NCI-H69 (cell line): ENCODE measurements at regions not wholly inside any gene's neighbourhood (a gene's known extent, or its start where the extent isn't known, plus 50 kb on each side); places are given as distances from the start of the nearest gene placed in this dataset.
A peak's percentile ranks its signal among the peaks of the same experiment; 100 is the strongest.

Experiments
- DNase-seq: peaks from one replicate; lab custom pipeline; 2025; lab: John Stamatoyannopoulos, UW

DNA sequence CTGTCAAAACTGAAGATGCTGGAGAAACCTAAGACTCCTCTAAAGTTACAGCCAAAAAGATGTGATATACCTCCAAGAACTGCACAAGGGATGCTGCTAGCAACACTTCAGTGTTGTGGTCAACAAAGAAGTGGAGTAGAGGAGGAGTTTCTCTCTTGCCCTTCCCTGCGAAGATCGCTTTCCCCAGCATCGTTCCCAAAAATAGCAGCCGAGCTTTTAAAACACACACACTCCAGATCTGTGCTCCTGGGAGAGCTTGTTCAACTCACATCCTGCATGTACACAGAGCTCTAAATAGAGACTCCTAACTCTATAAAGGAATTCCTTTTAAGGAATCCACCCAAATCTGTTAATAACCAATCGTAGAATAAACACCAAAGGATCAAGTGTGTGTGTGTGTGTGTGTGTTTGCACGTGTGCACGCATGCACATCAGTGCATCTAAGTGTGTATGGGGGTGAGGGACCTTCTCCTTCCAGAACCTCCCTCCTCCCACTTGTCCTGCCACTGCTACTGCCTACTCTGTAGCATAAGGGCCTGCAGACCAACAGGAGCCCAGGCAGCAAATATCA, 58.5 kb downstream of the PSMG1 start:
- no peak for DNase-seq

DNA sequence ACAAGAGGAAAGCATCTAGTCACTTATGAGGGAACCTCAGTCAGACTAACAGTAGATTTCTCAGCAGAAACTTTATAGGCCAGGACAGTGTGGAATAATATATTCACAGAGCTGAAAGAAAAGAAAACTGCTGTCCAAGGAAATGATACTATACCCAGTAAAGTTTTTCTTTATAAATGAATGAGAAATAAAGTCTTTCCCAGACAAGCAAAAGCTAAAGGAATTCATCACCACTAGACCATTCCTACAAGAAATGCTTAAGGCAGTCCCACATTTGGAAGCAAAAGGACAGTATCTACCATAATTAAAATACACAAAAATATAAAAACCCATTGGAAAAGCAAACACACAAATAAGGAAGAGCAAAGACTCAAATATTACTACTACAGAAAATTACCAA, 59.9 kb downstream of the PSMG1 start:
- DNase-seq, result no peak

DNA sequence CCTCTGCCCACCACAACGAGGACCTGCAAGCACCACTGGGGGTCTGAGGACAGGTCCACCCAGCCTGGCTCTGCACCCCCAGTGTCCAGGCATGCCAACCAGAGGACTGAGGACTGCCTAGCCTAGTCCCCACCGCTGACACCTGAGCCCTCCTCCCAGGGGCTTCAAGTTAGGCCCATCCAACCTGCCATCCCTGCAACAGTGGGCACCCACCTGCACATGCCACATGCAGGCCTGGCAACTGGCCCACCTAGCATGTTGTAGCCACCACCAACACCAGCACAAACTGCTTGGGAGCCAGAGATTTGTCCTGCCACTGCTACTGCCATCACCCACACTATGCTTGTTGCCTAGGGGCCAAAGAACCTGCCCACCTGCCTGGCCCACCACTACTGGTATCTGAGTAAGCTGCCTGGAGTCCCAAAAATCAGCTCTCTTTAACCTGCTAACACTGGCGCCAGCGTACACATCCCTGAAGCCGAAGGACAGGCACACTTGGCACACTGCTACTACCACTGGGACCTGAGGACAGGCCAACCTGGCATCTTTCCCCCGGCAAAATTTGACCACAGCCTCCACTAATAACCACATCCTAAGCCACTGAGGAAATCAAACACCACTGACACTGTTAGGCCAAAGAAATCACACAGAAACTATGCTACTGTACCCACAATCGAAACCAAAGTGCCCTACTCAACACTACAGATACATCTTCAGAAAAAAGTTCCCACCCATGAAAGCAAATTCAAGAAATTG, 61.5 kb downstream of the PSMG1 start:
- no peak for DNase-seq

DNA sequence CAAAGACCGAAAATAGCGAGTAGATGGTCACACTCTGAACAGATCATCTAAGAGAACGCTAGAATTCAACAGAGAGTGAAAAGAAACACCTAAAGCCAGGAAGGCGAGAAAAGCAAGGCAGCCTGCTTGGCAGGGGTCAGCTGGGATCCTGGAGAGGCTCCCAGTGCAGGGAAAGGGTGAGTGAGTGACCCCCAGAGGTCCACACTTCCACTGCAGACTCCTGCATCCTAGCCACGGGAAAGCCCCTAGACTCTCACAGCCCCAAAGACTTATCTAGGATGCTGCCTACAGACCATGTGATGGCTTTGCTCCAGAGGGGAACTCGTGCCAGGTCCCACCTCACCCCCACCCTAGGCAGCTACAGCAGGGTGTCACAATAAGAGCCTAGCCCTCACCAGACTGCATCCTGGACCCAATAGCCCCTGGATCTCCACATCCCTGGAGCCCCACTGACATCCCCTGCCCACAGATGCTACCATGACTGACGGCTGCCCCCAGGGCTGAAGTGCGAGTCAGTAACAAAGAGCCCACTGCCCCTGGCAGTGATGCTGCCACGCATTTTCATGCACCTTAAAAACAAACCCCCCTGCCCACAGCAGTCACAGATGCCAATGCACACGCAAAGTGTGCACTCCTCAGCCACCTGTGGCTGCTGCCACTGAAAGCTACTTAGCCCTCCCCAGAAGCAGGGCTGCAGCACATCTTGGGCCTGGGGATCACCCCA, 62.2 kb downstream of the PSMG1 start:
- DNase-seq, result no peak

DNA sequence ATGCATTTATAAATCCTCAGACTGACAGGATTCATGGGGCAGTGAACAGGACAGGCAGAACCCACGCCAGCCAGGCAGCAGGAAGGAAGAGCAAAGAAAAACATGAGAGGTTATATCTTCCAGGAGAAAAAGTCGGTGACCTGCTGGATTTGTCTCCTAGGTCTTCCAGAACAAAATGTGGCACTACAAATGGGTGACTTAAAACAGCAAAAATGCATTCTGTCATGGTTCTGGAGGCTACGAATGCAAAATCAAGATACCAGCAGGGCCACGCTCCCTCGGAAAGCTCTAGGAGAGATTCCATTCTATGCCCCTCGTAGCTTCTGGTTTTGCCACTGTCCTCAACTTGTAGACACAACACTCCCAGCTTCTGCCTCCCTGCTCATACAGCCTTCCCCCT, 63.4 kb downstream of the PSMG1 start:
- DNase-seq, result no peak

DNA sequence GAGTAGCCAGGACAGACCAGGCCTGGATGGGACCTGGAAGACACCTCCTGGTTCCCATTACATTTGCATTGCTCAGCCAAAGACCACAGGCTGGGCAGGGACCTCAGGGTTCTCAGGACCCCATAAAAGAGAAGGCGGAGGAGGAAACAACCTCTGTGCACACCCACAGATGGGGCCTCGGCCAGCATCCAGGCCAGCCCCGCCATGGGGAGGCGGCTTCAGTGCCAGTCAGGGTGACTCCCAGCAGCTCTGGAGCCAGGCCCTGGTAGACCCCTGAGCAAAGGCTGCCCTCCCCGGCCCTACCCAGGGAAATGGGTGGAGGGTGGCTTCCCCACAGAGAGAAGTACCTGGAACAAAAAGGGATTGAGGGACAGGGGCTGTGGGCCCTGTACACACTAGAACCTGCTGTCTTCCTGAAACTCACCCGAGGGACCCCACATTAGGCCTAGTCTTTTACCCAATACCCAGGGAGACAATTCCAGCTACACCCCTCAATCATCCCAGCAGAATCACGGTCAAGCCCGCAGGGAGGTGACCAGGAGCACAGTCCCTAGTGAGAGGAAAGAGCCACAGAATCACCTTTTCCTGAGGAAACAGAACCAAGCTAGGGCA, 64.5 kb downstream of the PSMG1 start:
- DNase-seq, result no peak

DNA sequence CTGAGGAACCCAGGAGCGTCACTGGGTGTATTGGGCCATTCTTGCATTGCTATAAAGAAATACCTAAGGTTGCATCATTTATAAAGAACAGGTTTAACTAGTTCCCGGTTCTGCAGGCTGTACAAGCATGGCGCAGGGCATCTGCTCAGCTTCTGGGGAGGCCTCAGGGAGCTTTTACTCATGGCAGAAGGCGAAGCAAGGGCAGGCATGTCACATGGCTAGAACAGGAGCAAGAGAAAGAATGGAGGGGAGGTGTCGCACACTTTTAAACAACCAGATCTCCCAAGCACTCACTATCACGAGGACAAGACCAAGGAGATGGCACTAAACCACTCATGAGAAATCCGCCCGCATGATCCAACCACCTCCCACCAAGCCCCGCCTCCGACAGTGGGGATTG, 65.2 kb downstream of the PSMG1 start:
- DNase-seq, result no peak

DNA sequence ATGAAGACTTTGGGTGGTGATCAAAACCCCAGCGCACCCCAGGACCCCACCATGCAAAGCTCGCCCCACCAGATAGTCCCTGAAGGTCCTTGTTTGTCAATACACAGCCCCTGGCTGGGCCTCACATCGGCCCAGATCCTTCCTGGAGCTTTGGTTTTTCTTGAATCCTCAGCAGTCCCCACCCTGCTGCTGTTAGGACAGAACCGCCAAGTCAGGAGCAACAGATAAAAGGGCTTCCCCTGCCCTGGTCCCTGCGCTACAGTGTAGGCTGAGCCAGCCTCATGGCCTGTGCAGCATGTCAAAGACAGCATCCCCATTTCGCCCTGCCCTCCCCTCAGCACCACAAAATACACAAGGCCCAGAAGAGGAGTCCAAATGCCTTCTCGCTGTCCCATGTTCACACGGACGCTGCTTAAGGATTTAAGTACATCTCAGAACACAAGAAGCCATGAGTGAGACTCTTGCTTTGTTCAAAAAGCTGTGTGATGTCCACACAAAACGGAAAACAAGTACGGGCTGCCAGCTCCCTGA, 65.7 kb downstream of the PSMG1 start:
- no peak for DNase-seq

DNA sequence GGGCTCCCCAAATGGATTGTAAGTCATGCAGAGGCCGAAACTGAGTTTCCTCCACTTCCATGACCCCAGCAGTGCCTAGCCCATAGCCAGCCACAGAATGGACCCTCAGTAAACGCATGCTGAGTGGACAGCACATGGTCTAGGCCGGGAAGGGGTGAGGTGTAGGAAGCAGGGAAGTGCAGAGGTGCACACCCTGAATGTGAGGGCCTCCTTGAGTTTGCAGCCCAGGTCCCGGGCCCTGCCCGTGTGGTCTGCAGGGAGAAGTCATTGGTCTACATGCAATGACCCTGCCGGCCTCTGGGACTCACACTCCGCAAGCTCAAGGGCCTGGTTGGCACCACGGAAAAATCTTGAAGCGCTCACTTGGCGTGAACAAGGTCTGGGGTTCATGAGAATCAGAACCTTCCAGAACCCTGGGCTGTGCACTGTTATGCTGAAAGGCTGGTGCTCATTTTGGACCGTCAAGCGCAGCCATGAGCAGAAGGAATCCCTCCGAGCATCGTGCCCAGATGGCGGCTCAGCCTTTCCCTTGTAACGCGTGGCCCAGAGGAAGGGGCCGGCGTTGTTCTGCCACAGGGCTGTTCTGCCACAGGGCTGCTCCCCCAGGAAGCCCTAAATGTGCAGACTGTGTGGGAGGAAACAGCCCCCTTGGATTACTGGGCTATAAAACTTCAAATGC, 66.4 kb downstream of the PSMG1 start:
- DNase-seq, result no peak

DNA sequence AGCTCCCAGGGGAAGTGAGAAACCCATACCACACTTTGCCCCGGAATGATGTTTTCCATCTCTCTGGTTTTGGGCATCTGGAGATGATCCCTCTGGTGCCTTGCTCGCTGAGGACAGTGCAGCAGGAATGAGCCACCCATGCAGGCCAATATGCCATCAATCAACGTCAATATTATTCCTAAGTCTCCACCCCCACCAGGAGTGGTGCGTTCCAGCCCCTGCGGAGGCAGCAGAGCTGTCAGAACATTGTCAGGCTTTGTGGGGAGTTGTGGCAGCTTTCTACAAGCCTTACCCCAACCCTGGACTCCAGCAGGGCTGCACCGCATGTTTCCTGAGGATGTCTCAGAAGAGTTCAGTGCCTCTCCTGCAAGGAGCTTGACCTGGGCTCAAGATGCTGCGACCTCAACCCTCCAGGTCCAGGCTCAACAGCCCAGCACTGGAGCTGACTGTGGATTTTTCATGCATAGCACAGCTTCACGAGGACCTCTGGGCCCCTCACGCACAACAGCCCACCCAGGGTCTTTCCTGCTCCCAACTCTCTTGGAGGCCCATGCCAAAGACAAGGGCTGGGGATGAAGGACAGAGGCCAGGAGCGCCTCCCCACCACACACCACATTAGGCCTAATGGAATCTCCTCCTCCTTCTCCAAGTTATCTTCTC, 67.5 kb downstream of the PSMG1 start:
- DNase-seq, result peak; percentile 18

DNA sequence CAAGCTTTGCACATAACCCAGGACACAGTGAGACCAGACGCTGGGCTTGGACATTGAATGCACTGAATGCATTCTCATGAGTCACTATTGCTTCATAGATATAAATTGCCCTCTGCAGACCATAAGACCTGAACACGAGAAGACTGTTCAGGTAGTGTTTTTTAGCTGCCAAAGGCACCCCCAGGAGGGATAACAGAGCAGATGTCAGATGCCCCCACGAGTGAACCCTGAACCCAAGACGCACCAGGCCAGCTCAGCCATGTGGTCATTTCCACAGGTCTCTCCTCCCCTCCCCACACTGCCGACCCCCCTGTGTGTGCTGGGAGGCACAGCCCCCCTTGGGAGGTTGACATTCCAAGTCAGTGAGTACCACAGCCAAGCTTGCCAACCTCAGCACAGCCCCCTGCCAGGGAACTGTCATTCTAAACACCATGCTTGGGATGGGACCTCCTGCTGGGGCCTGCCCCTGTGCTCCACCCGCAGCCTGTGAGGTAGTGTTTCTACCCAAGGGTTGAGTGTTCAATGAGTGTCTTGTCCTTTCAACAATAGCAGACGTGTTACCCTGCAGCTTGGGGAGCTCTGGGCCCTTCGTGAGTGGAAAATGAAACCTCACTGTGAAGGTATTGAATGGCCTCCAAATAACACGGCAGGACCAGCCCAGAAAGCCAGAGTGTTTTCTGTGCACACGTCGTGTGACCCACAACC, 68.2 kb downstream of the PSMG1 start:
- DNase-seq, result no peak

DNA sequence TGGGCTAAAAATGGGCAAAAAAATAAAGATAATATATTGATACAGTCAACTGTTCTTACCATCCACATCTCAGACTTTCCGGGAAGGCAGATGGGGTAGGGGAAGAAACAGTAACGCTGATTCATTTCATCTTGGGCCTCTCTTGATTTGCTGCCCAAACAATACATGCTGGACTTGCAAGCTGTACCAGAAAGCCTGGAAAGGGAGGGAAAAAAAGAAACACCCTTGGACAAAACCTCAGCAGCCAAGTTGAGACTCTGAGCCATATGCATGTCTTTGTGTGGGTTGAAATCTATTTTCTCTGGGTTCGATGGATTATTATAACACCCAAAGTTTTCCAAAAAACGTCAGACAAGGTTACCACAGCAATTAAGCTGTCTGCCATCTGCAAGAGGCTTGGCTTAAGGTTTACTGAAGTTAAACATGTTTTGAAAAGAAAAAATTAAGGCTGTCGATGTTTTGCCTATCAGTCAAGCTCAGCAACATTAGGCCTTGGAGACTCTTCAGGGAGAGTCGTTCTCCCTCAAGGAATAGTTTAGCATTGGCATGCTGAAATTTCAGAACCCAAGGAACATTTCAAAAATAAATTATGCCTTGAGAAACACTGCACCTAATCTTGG, 71.2 kb downstream of the PSMG1 start:
- no peak for DNase-seq

DNA sequence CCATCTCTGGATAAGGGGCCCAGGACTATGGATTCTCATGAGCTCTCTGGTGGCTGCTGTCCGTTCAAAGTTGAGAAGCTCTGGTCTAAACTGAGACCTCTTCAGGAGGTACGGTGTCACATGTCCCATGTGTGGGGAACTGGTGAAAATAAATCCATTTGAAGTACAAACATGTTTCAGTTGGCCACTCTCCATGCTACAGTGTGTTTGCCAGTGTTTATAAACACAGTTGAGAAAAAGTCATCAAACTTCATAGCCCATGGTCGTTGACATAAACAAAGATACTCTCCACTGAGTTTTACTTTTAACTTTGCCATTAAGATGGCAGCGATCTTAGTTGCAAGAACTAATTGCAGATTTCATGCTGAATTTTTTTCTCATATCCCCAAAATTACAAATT, 72.8 kb downstream of the PSMG1 start:
- DNase-seq, result no peak

DNA sequence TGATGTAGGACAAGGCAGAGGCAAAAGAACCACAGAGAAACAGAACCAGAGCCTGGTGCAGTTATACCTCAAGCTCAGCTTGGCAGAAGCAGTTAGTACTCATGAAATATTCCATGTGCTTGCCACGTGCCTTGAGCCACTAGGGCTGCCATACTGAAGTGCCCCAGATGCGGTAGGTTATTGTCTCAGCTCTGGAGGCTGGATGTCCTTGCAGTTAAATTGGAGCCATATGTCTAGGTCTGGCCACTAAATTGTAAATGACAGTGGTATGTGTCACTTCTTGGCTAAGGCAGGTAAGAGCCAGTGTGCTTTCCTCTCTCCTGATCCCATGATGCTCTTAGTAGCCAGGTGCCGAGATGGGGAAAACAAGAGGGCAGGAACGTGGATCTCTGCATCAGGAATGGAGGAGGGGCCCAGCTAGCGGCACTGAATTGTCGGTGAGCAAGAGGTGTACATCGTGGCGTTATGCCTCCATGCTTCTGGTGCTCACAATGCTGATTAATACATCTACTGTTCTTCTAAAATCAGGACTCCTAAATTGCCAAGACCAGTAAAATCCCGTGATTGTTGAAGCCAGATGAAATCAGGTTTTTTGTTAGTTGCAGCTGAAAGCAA, 73.5 kb downstream of the PSMG1 start:
- DNase-seq, result no peak

DNA sequence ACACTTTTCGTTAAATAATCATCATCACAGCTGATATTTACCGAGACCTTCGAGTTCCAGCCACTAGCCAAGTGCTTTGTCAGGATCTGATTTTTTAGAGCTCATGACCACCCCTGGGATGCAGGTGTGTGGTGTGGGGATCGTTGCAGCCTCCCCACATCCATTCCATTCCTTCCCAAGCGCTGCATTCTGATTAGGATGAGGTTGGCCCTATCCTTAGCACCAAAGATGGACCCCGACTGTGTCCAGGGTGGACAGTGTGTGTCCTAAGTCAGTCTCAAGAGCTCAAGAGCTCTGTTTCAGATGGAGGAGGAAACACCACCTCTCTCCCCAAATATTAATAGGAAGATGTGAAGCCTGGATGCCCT, 74.1 kb downstream of the PSMG1 start:
- DNase-seq, result no peak

DNA sequence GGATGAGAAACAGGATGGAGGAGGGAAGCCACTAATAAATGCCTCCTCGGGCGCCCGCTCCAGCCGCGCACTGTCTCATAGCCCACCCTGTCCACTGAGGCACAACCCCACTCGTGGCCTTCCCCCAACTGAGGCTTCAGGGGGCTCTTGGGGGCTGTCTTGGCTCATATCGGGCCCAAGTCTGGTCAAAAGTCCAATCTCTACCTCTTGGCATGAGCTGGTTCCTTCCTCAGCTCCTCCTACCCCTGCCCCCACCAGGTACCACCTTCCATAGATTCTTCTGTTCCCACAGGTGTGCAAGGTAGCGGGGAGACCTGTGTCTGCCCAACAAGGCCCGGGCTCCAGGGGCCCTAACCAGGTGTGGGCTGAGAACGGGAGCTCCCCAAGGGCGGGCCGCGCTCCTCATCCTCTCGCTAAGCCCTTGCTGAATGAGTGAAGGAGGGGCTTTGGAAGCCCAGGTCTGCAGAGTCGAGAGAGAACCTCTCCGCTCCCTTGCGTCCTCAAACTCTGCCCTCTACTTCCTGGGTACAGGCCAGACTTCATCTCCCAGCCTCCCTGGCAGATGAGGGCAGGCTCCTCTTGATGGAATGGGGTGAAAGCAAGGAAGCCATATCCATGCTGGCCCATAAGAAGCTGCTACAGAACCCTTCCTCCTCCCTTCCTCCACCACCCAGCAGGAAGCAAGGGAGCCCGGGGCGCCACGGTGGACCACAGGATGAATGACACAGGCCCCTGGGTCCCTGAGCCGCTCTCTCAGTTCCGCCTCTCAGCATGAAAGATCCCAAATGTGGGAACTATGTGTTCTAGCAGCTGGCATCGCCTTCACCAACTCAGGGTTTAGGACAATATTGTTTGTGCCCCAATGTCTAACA, 74.7 kb downstream of the PSMG1 start:
- no peak for DNase-seq

DNA sequence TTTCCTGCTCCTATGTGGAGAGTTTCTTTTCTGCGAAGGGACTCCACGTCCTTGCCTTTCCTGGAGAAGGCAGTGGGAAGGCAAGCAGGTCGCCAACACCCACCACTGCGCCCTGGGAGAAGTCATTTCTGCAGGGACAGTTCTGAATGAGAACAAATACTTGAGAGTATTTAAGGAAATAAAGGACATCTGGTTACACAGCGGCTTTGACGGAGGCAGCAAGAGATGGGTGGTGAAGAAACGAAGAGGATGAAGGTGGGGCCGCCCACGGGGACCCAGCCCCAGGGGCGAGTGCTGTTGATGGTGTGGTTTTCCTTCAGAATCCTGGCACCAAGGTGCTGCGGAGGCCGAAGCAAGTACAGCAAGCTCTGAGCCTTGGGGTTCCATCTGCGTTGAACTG, 75.5 kb downstream of the PSMG1 start:
- DNase-seq, result no peak

DNA sequence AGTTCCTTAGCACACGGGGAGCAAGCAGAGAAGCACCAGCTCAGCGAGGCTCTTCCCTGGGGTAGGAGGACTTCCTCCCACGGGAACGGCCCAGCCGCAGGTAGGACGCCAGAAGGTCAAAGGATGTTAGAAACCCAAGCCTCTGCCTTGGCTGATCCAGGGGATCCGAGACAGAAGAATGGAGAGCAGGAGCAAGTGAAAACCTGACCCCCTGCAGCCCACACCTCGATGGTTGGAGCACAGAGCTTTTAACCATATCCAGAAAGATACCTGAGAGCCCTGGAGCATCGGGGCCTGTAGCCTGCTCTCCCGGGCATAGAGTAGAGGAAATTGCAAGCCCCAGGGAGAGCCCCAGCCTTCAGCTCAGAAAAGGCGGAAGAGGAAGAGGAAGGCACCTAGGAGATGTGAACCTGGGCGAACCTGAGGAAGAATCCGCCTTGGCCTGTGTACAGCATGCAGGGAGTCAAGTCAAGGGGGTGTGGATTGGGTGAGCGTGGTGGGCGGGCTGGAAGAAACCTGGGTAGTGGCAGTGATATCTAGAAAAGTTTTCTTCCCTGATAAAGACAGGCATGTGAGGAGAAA, 76.3 kb downstream of the PSMG1 start:
- no peak for DNase-seq

DNA sequence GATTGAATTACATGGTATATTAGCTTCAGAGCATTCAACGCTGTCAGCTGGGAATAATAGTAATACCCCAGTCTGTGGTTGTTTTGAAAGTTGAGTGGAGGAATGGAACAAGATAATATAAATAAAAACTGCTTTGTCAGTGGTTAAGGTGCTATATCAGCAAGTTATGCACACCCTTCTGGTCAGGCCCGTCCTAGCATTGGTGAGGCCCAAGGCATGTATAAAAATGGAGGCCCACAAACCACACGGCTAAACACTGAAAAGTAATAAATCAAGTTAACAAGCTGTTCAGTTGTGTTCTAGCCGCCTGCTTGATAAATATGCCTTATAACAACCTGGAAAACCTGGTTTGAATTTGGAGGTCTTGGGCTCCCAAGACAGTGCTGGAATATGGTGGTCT, 77.4 kb downstream of the PSMG1 start:
- DNase-seq, result no peak
